GM23248 (cell line): ENCODE measurements at regions not wholly inside any gene's neighbourhood (a gene's known extent, or its start where the extent isn't known, plus 50 kb on each side); places are given as distances from the start of the nearest gene placed in this dataset.

ENCODE experiments used
- DNase-seq: peaks from one replicate; pipeline ENCODE4 v3.0.0-alpha.2; 2015
- H2AFZ ChIP-seq: fragments of 200-600 bp; sonication (generic); 2 replicates; pipeline ENCODE4 v1.6.1; 2016; ENCODE audit warnings: antibody characterized with exemption
- H3F3A ChIP-seq: fragments of 200-600 bp; sonication (generic); 2 replicates; pipeline ENCODE4 v1.6.1; 2016; ENCODE audit warnings: mild to moderate bottlenecking, antibody characterized with exemption, mixed run types; ENCODE audit not compliant: insufficient read depth
- H3K27ac ChIP-seq: fragments of 200-600 bp; sonication (generic); 2 replicates; pipeline ENCODE4 v1.5.1; 2016; ENCODE audit warnings: mild to moderate bottlenecking
- H3K27me3 ChIP-seq: fragments of 200-600 bp; sonication (generic); replicated peaks from 2 replicates; pipeline ENCODE4 v1.6.1; 2016; ENCODE audit warnings: mild to moderate bottlenecking; ENCODE audit not compliant: insufficient read depth
- H3K36me3 ChIP-seq: fragments of 200-600 bp; sonication (generic); 2 replicates; pipeline ENCODE4 v1.6.1; 2016; ENCODE audit warnings: low read depth, mild to moderate bottlenecking
- H3K4me1 ChIP-seq: fragments of 200-600 bp; sonication (generic); 2 replicates; pipeline ENCODE4 v1.6.1; 2016; ENCODE audit warnings: mild to moderate bottlenecking; ENCODE audit not compliant: insufficient read depth
- H3K4me2 ChIP-seq: fragments of 200-600 bp; sonication (generic); one replicate; pipeline ENCODE4 v1.6.1; 2016; ENCODE audit warnings: mild to moderate bottlenecking; ENCODE audit not compliant: unreplicated experiment
- H3K4me3 ChIP-seq: fragments of 200-600 bp; sonication (generic); 2 replicates; pipeline ENCODE4 v1.5.1; 2016; ENCODE audit warnings: mild to moderate bottlenecking
- H3K79me2 ChIP-seq: fragments of 200-600 bp; sonication (generic); 2 replicates; pipeline ENCODE4 v1.6.1; 2016; ENCODE audit warnings: mild to moderate bottlenecking; ENCODE audit not compliant: insufficient read depth
- H3K9ac ChIP-seq: fragments of 200-600 bp; sonication (generic); 2 replicates; pipeline ENCODE4 v1.6.1; 2016; ENCODE audit warnings: mild to moderate bottlenecking
- H3K9me2 ChIP-seq: fragments of 200-600 bp; sonication (generic); 2 replicates; pipeline ENCODE4 v1.6.1; 2016; ENCODE audit warnings: mixed run types, mild to moderate bottlenecking, moderate library complexity; ENCODE audit not compliant: insufficient read depth
- H3K9me3 ChIP-seq: fragments of 200-600 bp; sonication (generic); one replicate; pipeline ENCODE4 v1.6.1; 2017; ENCODE audit warnings: low read depth
- H4K20me1 ChIP-seq: fragments of 200-600 bp; sonication (generic); 2 replicates; pipeline ENCODE4 v1.6.0; 2016; ENCODE audit not compliant: insufficient read depth
- EZH2 ChIP-seq: fragments of 200-600 bp; sonication (generic); IDR thresholded peaks from 2 replicates; pipeline ENCODE4 v1.6.1; 2018; ENCODE audit warnings: antibody characterized with exemption, mild to moderate bottlenecking; ENCODE audit not compliant: insufficient read depth, poor library complexity, severe bottlenecking
- EZH2phosphoT487 ChIP-seq: fragments of 200-600 bp; sonication (generic); IDR thresholded peaks from 2 replicates; pipeline ENCODE4 v1.6.1; 2018; ENCODE audit warnings: antibody characterized with exemption, moderate library complexity, mild to moderate bottlenecking, low read depth; ENCODE audit not compliant: insufficient read depth
- WGBS, 2 experiments: methylation state at CpG; one replicate each; pipeline ENCODE4 v1.1.6; 2015 to 2017; ENCODE audit warnings: low lambda C conversion rate in 2 of 2, low coverage in 1 of 2; ENCODE audit errors: missing lambda C conversion rate in 2 of 2; 5-methylcytosine and 5-hydroxymethylcytosine counted together
- in situ Hi-C: fragments of 300-500 bp; cut with MboI; formaldehyde crosslinking; loops from 2 replicates; pipeline ENCODE4 v1.15.0; 2020

DNA sequence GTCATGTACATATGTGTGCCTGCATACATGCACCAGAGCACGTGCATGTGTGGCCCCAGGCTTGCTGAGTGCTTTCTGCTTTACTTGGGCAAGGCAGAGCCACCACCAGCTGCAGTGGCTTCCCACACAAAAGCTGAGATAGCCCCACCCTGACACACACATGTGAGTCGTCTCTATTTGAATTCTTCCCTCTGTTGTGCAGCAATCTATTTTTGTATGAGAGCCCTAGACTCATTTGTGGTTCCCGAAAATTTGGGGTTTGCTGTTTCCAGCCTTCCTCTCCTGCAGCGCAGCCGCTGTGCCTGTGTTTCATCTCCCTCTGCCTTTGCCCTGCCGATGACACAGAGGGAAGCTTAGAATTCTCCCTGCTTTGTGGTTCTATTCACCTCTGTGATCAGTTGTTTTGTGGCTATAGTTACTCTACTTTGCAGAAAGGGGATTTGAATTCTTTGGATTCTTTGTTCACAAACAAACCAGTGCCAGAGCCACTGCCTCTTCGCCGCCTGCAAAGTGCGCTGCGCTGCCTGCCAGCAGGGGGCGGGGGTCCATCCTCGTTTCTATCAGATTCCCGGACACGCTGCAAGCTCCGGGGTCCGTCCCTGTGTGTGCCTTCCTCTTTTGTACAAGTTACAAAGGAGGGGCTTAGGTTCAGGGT, 95.8 kb upstream of the DAP start:
- peak; percentile 67 for DNase-seq
- 16 to 19% methylated on average over 16 of the region's 16 CpGs for WGBS, 2 experiments
- TF ChIP-seq EZH2phosphoT487 (no peak), EZH2 (no peak)

DNA sequence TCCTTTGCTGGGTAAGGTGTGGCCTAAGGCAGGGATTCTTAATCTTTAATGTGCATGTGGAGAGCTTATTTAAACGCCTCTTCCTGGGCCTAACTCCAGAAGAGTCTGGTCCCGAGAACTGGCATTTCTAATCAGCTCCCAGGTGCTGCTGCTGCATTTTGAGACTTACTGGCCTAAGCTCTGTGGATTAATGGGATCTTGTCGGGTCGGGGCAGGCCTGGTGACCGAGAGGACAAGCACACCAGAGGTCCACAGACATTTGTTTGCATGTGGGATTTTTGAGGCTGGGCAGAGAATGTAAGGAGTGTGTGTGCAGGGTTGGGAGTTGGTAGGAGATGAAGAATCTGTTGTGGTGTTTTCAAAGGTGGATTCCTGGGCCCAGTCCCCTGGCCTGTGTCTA, 95.0 kb upstream of the DAP start:
- DNase-seq = no peak
- in situ Hi-C loops = no loop called here
- no peaks in the 10 kb centered on the region for H4K20me1 ChIP-seq
- no peaks in the 10 kb centered on the region for H3K9me2 ChIP-seq
- H3K9ac ChIP-seq = no peak overlapping the region
- peaks cover 14% of the 10 kb centered on the region; the same call in 1 of the 2 replicates for H3K4me1 ChIP-seq
- H3K36me3 ChIP-seq = no peaks in the 10 kb centered on the region
- no peak overlapping the region for H3K4me3 ChIP-seq
- TF ChIP-seq EZH2phosphoT487 (no peak), EZH2 (no peak)
- 86 to 94% methylated on average over 5 of the region's 5 CpGs for WGBS, 2 experiments
- H2AFZ ChIP-seq = no peak overlapping the region
- H3K27me3 ChIP-seq = peaks cover 8% of the 10 kb centered on the region
- H3K4me2 ChIP-seq = no peak overlapping the region
- H3F3A ChIP-seq = no peaks in the 10 kb centered on the region; the same call in 1 of the 2 replicates
- no peaks in the 10 kb centered on the region for H3K79me2 ChIP-seq
- H3K9me3 ChIP-seq = no peaks in the 10 kb centered on the region
- H3K27ac ChIP-seq = no peak overlapping the region

More for the DNA sequence above, 95.8 kb upstream of the DAP start:
- in situ Hi-C loops = no loop called here
- Histone ChIP-seq H3K4me3 (peak overlapping the region; percentile 22), H3K9ac (no peak overlapping the region), H3F3A (no peaks in the 10 kb centered on the region; the same call in 1 of the 2 replicates), H3K79me2 (no peaks in the 10 kb centered on the region), H3K4me1 (peaks cover 14% of the 10 kb centered on the region; the same call in 1 of the 2 replicates), H2AFZ (peak overlapping the region; percentile 46; the same call in 1 of the 2 replicates), H3K36me3 (no peaks in the 10 kb centered on the region), H3K9me2 (no peaks in the 10 kb centered on the region), H4K20me1 (no peaks in the 10 kb centered on the region), H3K27ac (no peak overlapping the region), H3K4me2 (peak overlapping the region; percentile 36), H3K27me3 (peaks cover 4% of the 10 kb centered on the region; the same call in 1 of the 2 replicates), H3K9me3 (no peaks in the 10 kb centered on the region)

DNA sequence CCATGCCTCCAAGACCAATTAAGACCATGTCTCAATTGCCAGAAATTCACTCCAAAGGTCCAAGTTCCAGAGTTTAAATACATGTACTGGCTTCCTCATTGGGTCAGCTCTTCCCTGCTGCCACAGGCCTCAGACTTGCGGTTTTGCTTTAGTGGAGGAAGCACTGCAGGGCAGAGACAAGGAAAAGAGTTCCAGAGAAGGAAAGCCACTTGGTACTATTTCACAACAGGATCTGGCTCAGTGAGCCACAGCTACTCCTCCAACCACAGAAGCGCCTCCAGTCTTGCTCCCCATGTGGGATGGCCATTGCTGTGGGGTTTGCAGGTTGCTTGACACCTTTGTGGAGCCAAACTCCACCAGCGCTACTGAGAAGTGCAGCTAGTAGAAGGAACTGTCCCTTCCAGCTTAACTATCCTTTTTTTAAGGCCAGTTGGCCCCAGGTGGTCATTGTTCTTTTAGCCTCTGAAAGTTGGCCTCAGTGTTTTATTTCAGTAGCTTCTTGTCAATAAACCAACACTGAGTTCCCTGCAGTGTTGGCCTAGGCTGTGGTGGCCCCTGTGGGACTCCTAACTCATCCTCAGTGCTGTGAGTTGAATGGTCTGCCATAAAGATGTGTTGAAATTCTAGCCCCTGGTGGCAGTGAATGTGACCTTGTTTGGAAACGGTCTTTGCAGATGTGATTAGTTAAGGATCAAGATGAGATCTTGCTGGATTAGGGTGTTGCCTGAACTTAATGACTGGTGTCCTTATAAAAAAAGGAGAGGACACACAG, 93.7 kb upstream of the DAP start:
- Histone ChIP-seq H3K9me3 (no peaks in the 10 kb centered on the region), H3K36me3 (no peaks in the 10 kb centered on the region), H2AFZ (no peak overlapping the region), H3K4me3 (no peak overlapping the region), H3K9me2 (no peaks in the 10 kb centered on the region), H4K20me1 (no peaks in the 10 kb centered on the region), H3K4me1 (peaks cover 14% of the 10 kb centered on the region; the same call in 1 of the 2 replicates), H3F3A (no peaks in the 10 kb centered on the region), H3K9ac (no peak overlapping the region), H3K79me2 (no peaks in the 10 kb centered on the region), H3K4me2 (no peak overlapping the region), H3K27me3 (peaks cover 8% of the 10 kb centered on the region), H3K27ac (no peak overlapping the region)
- 19 to 36% methylated on average over 4 of the region's 4 CpGs for WGBS, 2 experiments
- TF ChIP-seq EZH2phosphoT487 (no peak), EZH2 (no peak)
- in situ Hi-C loops = no loop called here
- peak; percentile 64 for DNase-seq

DNA sequence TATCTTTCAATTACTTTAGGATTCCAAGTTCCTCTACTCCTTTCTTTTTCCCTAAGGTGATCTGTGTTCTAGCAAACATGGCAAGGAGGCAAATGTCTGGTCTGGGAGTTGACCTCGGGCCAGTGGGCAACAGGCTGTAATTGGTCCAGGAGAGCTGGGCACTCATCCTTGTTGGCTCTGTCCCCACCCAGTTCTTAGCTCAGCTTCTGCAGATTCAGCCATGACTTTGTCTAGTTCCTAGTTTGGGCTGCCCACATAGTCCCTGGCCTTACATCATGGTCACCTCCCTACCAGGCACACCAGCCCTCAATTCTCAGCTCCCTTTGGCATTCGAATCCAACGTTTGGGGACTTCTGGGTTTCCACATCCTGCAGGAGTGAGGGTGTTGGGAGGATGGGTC, 92.1 kb upstream of the DAP start:
- Histone ChIP-seq H3K79me2 (no peaks in the 10 kb centered on the region), H3K9me3 (no peaks in the 10 kb centered on the region), H3K9me2 (no peaks in the 10 kb centered on the region), H3F3A (no peaks in the 10 kb centered on the region), H3K4me3 (no peak overlapping the region), H3K9ac (no peak overlapping the region), H3K36me3 (no peaks in the 10 kb centered on the region), H3K4me1 (peaks cover 14% of the 10 kb centered on the region; the same call in 1 of the 2 replicates), H3K27me3 (peaks cover 6% of the 10 kb centered on the region), H2AFZ (no peak overlapping the region), H3K4me2 (no peak overlapping the region), H4K20me1 (no peaks in the 10 kb centered on the region), H3K27ac (no peak overlapping the region)
- in situ Hi-C loops = no loop called here
- no peak for DNase-seq
- WGBS, 2 experiments = 55 to 56% methylated on average over 3 of the region's 3 CpGs
- no peak for TF ChIP-seq EZH2
- TF ChIP-seq EZH2phosphoT487 = no peak
